IMR-90 (cell line): ENCODE measurements at regions not wholly inside any gene's neighbourhood (a gene's known extent, or its start where the extent isn't known, plus 50 kb on each side); places are given as distances from the start of the nearest gene placed in this dataset.

Experiments
- BHLHE40 ChIP-seq: fragments of 150-350 bp; IDR thresholded peaks from 2 replicates; pipeline ENCODE4 v1.6.1; 2016; ENCODE audit warnings: mild to moderate bottlenecking, low read depth, low read length
- CEBPB ChIP-seq: IDR thresholded peaks from 2 replicates; pipeline ENCODE4 v1.6.1; 2012; ENCODE audit warnings: low read depth, low read length, improper control_type of control experiment
- MXI1 ChIP-seq: IDR thresholded peaks from 2 replicates; pipeline ENCODE4 v1.6.1; 2012; ENCODE audit warnings: low read depth, mild to moderate bottlenecking, low read length, moderate library complexity, borderline replicate concordance
- NFE2L2 ChIP-seq: fragments of 150-350 bp; IDR thresholded peaks from 2 replicates; pipeline ENCODE4 v1.6.1; 2016; ENCODE audit warnings: low read depth, mild to moderate bottlenecking, low read length
- POLR2A ChIP-seq: IDR thresholded peaks from 2 replicates; pipeline ENCODE4 v1.6.1; 2012; ENCODE audit warnings: mild to moderate bottlenecking, low read depth, low read length
- RAD21 ChIP-seq: IDR thresholded peaks from 2 replicates; pipeline ENCODE4 v1.6.1; 2012; ENCODE audit warnings: low read length, improper control_type of control experiment
- RCOR1 ChIP-seq: IDR thresholded peaks from 2 replicates; pipeline ENCODE4 v1.6.1; 2012; ENCODE audit warnings: mild to moderate bottlenecking, low read length, improper control_type of control experiment; ENCODE audit not compliant: insufficient replicate concordance
- SMC3 ChIP-seq: fragments of 150-350 bp; IDR thresholded peaks from 2 replicates; pipeline ENCODE4 v1.6.1; 2016; ENCODE audit warnings: low read depth, mild to moderate bottlenecking, antibody characterized with exemption, low read length, moderate library complexity
- TF ChIP-seq, protein P1 (sequence below): conservative IDR thresholded peaks from 2 replicates; pipeline ENCODE4 v1.5.1; 2012; ENCODE audit warnings: mild to moderate bottlenecking, low read depth, low read length, improper control_type of control experiment
- TF ChIP-seq, protein P2 (sequence below): fragments of 150-350 bp; IDR thresholded peaks from 2 replicates; pipeline ENCODE4 v1.6.1; 2017; ENCODE audit warnings: mild to moderate bottlenecking, antibody characterized with exemption, low read length, low read depth

DNA sequence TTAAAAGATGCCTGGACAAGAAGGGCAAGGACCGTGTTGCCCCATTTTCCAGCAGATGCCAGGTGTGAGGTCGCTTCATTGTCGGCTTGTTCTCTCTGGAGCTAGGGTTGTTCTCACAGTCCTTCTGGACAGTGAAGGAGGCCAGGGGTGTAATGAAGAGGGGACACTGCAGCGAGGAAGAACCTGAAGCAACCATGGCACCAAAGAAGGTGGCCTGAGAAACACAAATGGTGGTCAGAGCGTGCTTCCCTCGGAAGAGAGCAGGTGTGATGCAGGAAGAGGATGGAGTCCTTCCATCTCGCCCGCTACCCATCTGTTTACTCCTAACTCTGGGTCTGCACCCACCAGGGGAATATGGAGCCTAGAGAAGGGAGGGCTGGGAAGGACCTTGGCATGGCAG is 50.3 kb upstream of the TWIST2 start:
- no peak for TF ChIP-seq POLR2A
- TF ChIP-seq, protein P1, sequence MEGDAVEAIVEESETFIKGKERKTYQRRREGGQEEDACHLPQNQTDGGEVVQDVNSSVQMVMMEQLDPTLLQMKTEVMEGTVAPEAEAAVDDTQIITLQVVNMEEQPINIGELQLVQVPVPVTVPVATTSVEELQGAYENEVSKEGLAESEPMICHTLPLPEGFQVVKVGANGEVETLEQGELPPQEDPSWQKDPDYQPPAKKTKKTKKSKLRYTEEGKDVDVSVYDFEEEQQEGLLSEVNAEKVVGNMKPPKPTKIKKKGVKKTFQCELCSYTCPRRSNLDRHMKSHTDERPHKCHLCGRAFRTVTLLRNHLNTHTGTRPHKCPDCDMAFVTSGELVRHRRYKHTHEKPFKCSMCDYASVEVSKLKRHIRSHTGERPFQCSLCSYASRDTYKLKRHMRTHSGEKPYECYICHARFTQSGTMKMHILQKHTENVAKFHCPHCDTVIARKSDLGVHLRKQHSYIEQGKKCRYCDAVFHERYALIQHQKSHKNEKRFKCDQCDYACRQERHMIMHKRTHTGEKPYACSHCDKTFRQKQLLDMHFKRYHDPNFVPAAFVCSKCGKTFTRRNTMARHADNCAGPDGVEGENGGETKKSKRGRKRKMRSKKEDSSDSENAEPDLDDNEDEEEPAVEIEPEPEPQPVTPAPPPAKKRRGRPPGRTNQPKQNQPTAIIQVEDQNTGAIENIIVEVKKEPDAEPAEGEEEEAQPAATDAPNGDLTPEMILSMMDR = no peak
- no peak for TF ChIP-seq MXI1
- no peak for TF ChIP-seq SMC3
- TF ChIP-seq RAD21 = no peak
- TF ChIP-seq, protein P2, sequence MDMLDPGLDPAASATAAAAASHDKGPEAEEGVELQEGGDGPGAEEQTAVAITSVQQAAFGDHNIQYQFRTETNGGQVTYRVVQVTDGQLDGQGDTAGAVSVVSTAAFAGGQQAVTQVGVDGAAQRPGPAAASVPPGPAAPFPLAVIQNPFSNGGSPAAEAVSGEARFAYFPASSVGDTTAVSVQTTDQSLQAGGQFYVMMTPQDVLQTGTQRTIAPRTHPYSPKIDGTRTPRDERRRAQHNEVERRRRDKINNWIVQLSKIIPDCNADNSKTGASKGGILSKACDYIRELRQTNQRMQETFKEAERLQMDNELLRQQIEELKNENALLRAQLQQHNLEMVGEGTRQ = no peak
- TF ChIP-seq NFE2L2 = no peak
- TF ChIP-seq RCOR1 = no peak
- no peak for TF ChIP-seq CEBPB
- no peak for TF ChIP-seq BHLHE40
